Muscle layer of colon (tissue), 2 donors: ENCODE measurements at regions not wholly inside any gene's neighbourhood (a gene's known extent, or its start where the extent isn't known, plus 50 kb on each side); places are given as distances from the start of the nearest gene placed in this dataset.
"Not testable (repeated sequence)": the region's sequence is repeated elsewhere in the genome, so short reads cannot be mapped to it uniquely, and the experiment has no call there.

Experiments
- H3K27ac ChIP-seq: one replicate; pipeline ENCODE4 v1.7.0; 2013; ENCODE audit warnings: low read depth, mild to moderate bottlenecking, low read length, moderate library complexity
- H3K27me3 ChIP-seq, 2 donors: one replicate each; pipeline ENCODE4 v1.7.0; 2013; ENCODE audit warnings: low read length in 2 of 2, mild to moderate bottlenecking in 2 of 2; ENCODE audit not compliant: insufficient read depth in 2 of 2, control insufficient read depth in 1 of 2
- H3K36me3 ChIP-seq: one replicate; pipeline ENCODE4 v1.7.0; 2013; ENCODE audit warnings: mild to moderate bottlenecking, low read length; ENCODE audit not compliant: insufficient read depth
- H3K4me1 ChIP-seq: one replicate; pipeline ENCODE4 v1.7.0; 2013; ENCODE audit warnings: mild to moderate bottlenecking, low read length; ENCODE audit not compliant: insufficient read depth
- H3K4me3 ChIP-seq, 2 donors: one replicate each; pipeline ENCODE4 v1.7.0; 2013; ENCODE audit warnings: low read length in 2 of 2, low read depth in 1 of 2, mild to moderate bottlenecking in 1 of 2, moderate library complexity in 1 of 2
- H3K9ac ChIP-seq: one replicate; pipeline ENCODE4 v1.7.0; 2013; ENCODE audit warnings: low read length
- H3K9me3 ChIP-seq: one replicate; pipeline ENCODE4 v1.7.0; 2013; ENCODE audit warnings: mild to moderate bottlenecking, low read length
- donor health status: abdominal sarcoma.
- donor health status: Adenocarcinoma of cecum.

GRCh38 chr5:5883146-5883545, 460.7 kb downstream of the ICE1 start:
- Histone ChIP-seq H3K9ac (no peak overlapping the region), H3K4me3 (no peak overlapping the region), H3K27ac (no peak overlapping the region), H3K36me3 (no peaks in the 10 kb centered on the region), H3K9me3 (no peaks in the 10 kb centered on the region), H3K4me1 (no peaks in the 10 kb centered on the region), H3K27me3 (peaks cover 0 to 4% of the 10 kb centered on the region in 2 donors)

- Histone ChIP-seq H3K9me3 (no peaks in the 10 kb centered on the region), H3K4me3 (no peak overlapping the region), H3K36me3 (no peaks in the 10 kb centered on the region), H3K27me3 (peaks cover 0 to 4% of the 10 kb centered on the region in 2 donors), H3K4me1 (no peaks in the 10 kb centered on the region), H3K27ac (no peak overlapping the region), H3K9ac (no peak overlapping the region)
These were observed 460.2 kb downstream of the ICE1 start for GRCh38 chr5:5882706-5883105.

GRCh38 chr5:5881294-5881693, 458.8 kb downstream of the ICE1 start:
- Histone ChIP-seq H3K4me1 (no peaks in the 10 kb centered on the region), H3K36me3 (no peaks in the 10 kb centered on the region), H3K9me3 (no peaks in the 10 kb centered on the region), H3K4me3 (no peak overlapping the region), H3K9ac (no peak overlapping the region), H3K27ac (no peak overlapping the region), H3K27me3 (peaks cover 0 to 4% of the 10 kb centered on the region in 2 donors)

- Histone ChIP-seq H3K4me3 (no peak overlapping the region), H3K27me3 (peaks cover 0 to 4% of the 10 kb centered on the region in 2 donors), H3K9ac (no peak overlapping the region), H3K4me1 (no peaks in the 10 kb centered on the region), H3K36me3 (no peaks in the 10 kb centered on the region), H3K9me3 (no peaks in the 10 kb centered on the region), H3K27ac (no peak overlapping the region)
These were observed 457.7 kb downstream of the ICE1 start for GRCh38 chr5:5880077-5880763.

- Histone ChIP-seq H3K27me3 (no peaks in the 10 kb centered on the region), H3K36me3 (no peaks in the 10 kb centered on the region), H3K9me3 (no peaks in the 10 kb centered on the region), H3K4me3 (no peak overlapping the region), H3K27ac (no peak overlapping the region), H3K9ac (no peak overlapping the region), H3K4me1 (no peaks in the 10 kb centered on the region)
These were observed 434.9 kb downstream of the ICE1 start for GRCh38 chr5:5857396-5857795.

- no peaks in the 10 kb centered on the region for H3K9me3 ChIP-seq
- H3K27ac ChIP-seq, result no peak overlapping the region
- H3K27me3 ChIP-seq, result no peaks in the 10 kb centered on the region
- H3K9ac ChIP-seq, result no peak overlapping the region
- no peaks in the 10 kb centered on the region for H3K4me1 ChIP-seq
- no peak overlapping the region for H3K4me3 ChIP-seq
- H3K36me3 ChIP-seq, result no peaks in the 10 kb centered on the region
These were observed 431.6 kb downstream of the ICE1 start for GRCh38 chr5:5854087-5854486.

- Histone ChIP-seq H3K9me3 (no peaks in the 10 kb centered on the region), H3K4me3 (no peak overlapping the region), H3K36me3 (no peaks in the 10 kb centered on the region), H3K27ac (no peak overlapping the region), H3K4me1 (no peaks in the 10 kb centered on the region), H3K9ac (no peak overlapping the region), H3K27me3 (no peaks in the 10 kb centered on the region)
These were observed 416.0 kb downstream of the ICE1 start for GRCh38 chr5:5838493-5838892.

- H3K9ac ChIP-seq, H3K4me3 ChIP-seq, H3K36me3 ChIP-seq, H3K27me3 ChIP-seq, H3K4me1 ChIP-seq, H3K27ac ChIP-seq, H3K9me3 ChIP-seq: not testable (repeated sequence)
These were observed 409.1 kb downstream of the ICE1 start for GRCh38 chr5:5831622-5832021.

- no peak overlapping the region for H3K9ac ChIP-seq
These were observed 406.1 kb downstream of the ICE1 start for GRCh38 chr5:5828619-5829018.

GRCh38 chr5:5826911-5827310, 404.4 kb downstream of the ICE1 start:
- Histone ChIP-seq H3K36me3 (no peaks in the 10 kb centered on the region), H3K9me3 (no peaks in the 10 kb centered on the region), H3K4me1 (no peaks in the 10 kb centered on the region), H3K4me3 (no peak overlapping the region), H3K27ac (no peak overlapping the region), H3K9ac (no peak overlapping the region), H3K27me3 (no peaks in the 10 kb centered on the region)

More at GRCh38 chr5:5828619-5829018, 406.1 kb downstream of the ICE1 start:
- no peaks in the 10 kb centered on the region for H3K27me3 ChIP-seq
- no peaks in the 10 kb centered on the region for H3K36me3 ChIP-seq
- H3K27ac ChIP-seq, result no peak overlapping the region
- H3K9me3 ChIP-seq, result no peaks in the 10 kb centered on the region
- no peaks in the 10 kb centered on the region for H3K4me1 ChIP-seq
- no peak overlapping the region for H3K4me3 ChIP-seq

GRCh38 chr5:5822729-5823257, 400.3 kb downstream of the ICE1 start:
- H3K4me1 ChIP-seq, result no peaks in the 10 kb centered on the region
- H3K9ac ChIP-seq, result no peak overlapping the region
- no peak overlapping the region for H3K27ac ChIP-seq
- no peaks in the 10 kb centered on the region for H3K36me3 ChIP-seq
- no peak overlapping the region for H3K4me3 ChIP-seq
- no peaks in the 10 kb centered on the region for H3K27me3 ChIP-seq
- H3K9me3 ChIP-seq, result no peaks in the 10 kb centered on the region

GRCh38 chr5:5816960-5817359, 394.5 kb downstream of the ICE1 start:
- no peaks in the 10 kb centered on the region for H3K27me3 ChIP-seq
- no peak overlapping the region for H3K4me3 ChIP-seq
- H3K9ac ChIP-seq, result no peak overlapping the region
- H3K4me1 ChIP-seq, result no peaks in the 10 kb centered on the region
- no peak overlapping the region for H3K27ac ChIP-seq
- H3K36me3 ChIP-seq, result no peaks in the 10 kb centered on the region
- no peaks in the 10 kb centered on the region for H3K9me3 ChIP-seq
